ENCODE measurements at regions not wholly inside any gene's neighbourhood (a gene's known extent, or its start where the extent isn't known, plus 50 kb on each side); places are given as distances from the start of the nearest gene placed in this dataset.

GRCh38 chr2:196284144-196284844 lies 112.9 kb upstream of the STK17B start:
- Mint-ChIP-seq H3K9me3 (peaks cover 9% of the 10 kb centered on the region; the same call in 2 of the 3 replicates), H3K36me3 (ENCODE audit: low read depth) (peaks cover 7% of the 10 kb centered on the region; the same call in 2 of the 3 replicates), H3K4me1 (no peaks in the 10 kb centered on the region), H3K27me3 (ENCODE audit: insufficient read depth, low read depth, poor library complexity) (no peaks in the 10 kb centered on the region), H3K27ac (no peak overlapping the region), H3K4me3 (no peak overlapping the region)
- H2AFZ ChIP-seq, result no peak overlapping the region
- H3K9me2 ChIP-seq (ENCODE audit: insufficient read depth), result 0 out of 2 replicates have a peak, but pooled peaks cover 3% of the 10 kb centered on the region
- no peak for TF ChIP-seq EZH2 (IDR thresholded peaks at IDR 0.05; ENCODE audit: low read depth, unreplicated experiment)
- TF ChIP-seq CREB1 (CRISPR knock-in tag; IDR thresholded peaks at IDR 0.05; ENCODE audit: low read depth), result no peak
- TF ChIP-seq EZH2phosphoT487 (IDR thresholded peaks at IDR 0.05; ENCODE audit: unreplicated experiment), result no peak
- TF ChIP-seq JUNB (IDR thresholded peaks at IDR 0.05; ENCODE audit: unreplicated experiment), result no peak
- no peak for TF ChIP-seq ZNF114 (CRISPR knock-in tag; IDR thresholded peaks at IDR 0.05)
- TF ChIP-seq ZNF462 (CRISPR knock-in tag; IDR thresholded peaks at IDR 0.05), result no peak
- TF ChIP-seq ETS1 (IDR thresholded peaks at IDR 0.05), result no peak
- no peak for TF ChIP-seq REST (IDR thresholded peaks at IDR 0.05; ENCODE audit: unreplicated experiment)
- no peak for TF ChIP-seq STAT1 (IDR thresholded peaks at IDR 0.05; ENCODE audit: unreplicated experiment)
- TF ChIP-seq POLR2AphosphoS5 (IDR thresholded peaks at IDR 0.05; ENCODE audit: low read depth), result no peak
- TF ChIP-seq ZNF331 (CRISPR knock-in tag; IDR thresholded peaks at IDR 0.05; ENCODE audit: low read depth), result no peak
- no peaks in the 10 kb centered on the region for H3F3A ChIP-seq (replicated peaks; ENCODE audit: low read depth)
- no peak overlapping the region for H3K4me3 ChIP-seq
- H3K27me3 ChIP-seq (ENCODE audit: insufficient read depth), result no peaks in the 10 kb centered on the region
- DNase-seq (ENCODE audit: low spot score) (no peak), ATAC-seq (no peak)
- H3K4me1 ChIP-seq (ENCODE audit: insufficient read depth), result no peaks in the 10 kb centered on the region
- H3K4me2 ChIP-seq, result no peak overlapping the region
- H3K27ac ChIP-seq (ENCODE audit: low read depth), result no peak overlapping the region
- no peaks in the 10 kb centered on the region for H4K20me1 ChIP-seq (replicated peaks; ENCODE audit: insufficient read depth)
- H3K36me3 ChIP-seq (ENCODE audit: insufficient read depth), result no peaks in the 10 kb centered on the region
- no peaks in the 10 kb centered on the region for H3K79me2 ChIP-seq (replicated peaks; ENCODE audit: insufficient read depth)

Measured in GM23338 (cell line).